Neuronal stem cell (in vitro differentiated cells): ENCODE measurements at regions not wholly inside any gene's neighbourhood (a gene's known extent, or its start where the extent isn't known, plus 50 kb on each side); places are given as distances from the start of the nearest gene placed in this dataset. TPM values are rescaled to one million over a fixed set of nuclear protein-coding genes. Genes with fewer than 3 reads are reported as not detected.

ENCODE experiments used
- small RNA-seq: library from polyadenylated mRNA; stranded (forward); fragments of <200 nt; extraction: miRNeasy Mini kit (QIAGEN cat#:217004); gene quantifications from one replicate; pipeline ENCODE3, GENCODE V24; 2013; ENCODE audit not compliant: insufficient read depth

Small RNA genes lying in the stretch of these regions (small RNA-seq; reads per million reads assigned to genes)
- gene AC104619.4, result not detected
- gene RF00026, result not detected
